LNCAP (cell line): ENCODE measurements at regions not wholly inside any gene's neighbourhood (a gene's known extent, or its start where the extent isn't known, plus 50 kb on each side); places are given as distances from the start of the nearest gene placed in this dataset.

Experiments
- TF ChIP-seq, protein P1 (sequence below): fragments of 450-650 bp; IDR thresholded peaks from 2 replicates; pipeline ENCODE4 v1.5.1; 2017; ENCODE audit warnings: mild to moderate bottlenecking

DNA sequence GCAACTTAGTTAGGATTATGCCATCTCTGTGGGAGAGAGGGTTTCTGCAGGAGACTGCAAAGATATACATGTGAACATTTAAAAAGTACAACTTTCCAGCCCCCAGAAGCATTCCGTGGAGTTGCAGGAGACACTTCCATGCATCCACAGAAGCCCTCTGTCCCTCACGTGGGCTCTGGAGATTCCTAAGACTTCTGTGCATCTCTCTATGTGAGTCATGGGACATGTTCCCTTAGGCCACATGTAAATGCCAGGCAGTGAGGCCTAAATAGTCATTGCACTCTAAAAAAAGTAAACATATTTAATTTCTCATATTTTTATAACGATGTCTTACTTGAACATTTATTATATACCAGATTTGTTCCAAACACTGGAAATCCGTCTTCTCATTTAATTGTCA, 126.5 kb upstream of the ROPN1 start:
- TF ChIP-seq, protein P1, sequence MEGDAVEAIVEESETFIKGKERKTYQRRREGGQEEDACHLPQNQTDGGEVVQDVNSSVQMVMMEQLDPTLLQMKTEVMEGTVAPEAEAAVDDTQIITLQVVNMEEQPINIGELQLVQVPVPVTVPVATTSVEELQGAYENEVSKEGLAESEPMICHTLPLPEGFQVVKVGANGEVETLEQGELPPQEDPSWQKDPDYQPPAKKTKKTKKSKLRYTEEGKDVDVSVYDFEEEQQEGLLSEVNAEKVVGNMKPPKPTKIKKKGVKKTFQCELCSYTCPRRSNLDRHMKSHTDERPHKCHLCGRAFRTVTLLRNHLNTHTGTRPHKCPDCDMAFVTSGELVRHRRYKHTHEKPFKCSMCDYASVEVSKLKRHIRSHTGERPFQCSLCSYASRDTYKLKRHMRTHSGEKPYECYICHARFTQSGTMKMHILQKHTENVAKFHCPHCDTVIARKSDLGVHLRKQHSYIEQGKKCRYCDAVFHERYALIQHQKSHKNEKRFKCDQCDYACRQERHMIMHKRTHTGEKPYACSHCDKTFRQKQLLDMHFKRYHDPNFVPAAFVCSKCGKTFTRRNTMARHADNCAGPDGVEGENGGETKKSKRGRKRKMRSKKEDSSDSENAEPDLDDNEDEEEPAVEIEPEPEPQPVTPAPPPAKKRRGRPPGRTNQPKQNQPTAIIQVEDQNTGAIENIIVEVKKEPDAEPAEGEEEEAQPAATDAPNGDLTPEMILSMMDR, result no peak

DNA sequence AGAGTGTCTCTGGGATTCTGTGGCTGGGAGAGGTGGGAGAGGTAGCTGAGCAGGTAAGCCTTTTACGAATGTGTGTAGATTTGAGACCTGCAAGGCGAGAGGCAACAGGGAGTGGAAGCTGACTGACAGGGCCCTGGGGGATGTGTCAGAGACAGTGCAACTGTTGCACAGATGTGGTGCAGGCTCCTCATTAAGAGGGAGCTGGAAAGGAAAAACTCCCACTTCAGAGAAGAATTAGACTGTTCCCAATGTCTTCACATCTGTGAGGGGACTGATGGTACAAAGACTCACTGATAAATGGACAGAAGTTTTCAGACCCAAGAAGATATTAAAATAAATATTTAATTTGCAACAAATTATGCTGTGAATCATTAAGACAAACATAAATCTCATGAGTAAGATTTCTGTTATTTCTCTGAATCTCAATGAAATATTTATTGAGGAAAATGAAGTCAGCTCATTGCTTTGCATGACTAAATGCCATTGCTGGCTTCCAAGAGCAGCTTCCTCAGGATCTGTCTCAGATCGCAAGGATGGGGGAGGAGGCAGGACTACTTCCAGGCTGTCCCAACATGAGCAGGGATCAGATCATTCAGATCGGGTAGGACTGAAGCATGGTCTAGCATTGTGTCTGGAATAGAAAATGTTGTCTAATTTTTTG, 127.3 kb upstream of the ROPN1 start:
- TF ChIP-seq, protein P1, result no peak

- TF ChIP-seq, protein P1, result no peak
These were observed 129.7 kb upstream of the ROPN1 start for GRCh38 chr3:124121379-124122312.

DNA sequence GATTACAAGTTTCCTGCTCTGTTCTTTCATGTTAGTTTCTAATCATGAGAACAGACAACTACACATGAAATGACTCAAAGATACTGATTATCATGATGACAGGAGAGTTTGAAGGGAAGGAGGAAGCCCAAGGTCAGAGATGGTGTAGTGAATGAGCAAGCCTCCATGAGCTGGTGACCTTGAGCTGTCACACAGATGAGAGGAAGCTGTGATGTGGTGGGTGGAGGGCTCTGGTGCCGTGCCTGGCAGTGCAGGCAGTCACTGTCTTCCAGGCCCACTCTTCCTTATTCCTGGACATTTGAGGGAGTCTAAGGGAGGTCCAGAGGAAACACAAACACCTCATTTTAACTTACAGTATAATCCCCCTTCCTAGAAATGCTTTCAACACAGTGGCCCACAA, 133.4 kb upstream of the ROPN1 start:
- TF ChIP-seq, protein P1, result no peak

GRCh38 chr3:124126436-124127023, 134.6 kb upstream of the ROPN1 start:
- TF ChIP-seq, protein P1, result no peak

DNA sequence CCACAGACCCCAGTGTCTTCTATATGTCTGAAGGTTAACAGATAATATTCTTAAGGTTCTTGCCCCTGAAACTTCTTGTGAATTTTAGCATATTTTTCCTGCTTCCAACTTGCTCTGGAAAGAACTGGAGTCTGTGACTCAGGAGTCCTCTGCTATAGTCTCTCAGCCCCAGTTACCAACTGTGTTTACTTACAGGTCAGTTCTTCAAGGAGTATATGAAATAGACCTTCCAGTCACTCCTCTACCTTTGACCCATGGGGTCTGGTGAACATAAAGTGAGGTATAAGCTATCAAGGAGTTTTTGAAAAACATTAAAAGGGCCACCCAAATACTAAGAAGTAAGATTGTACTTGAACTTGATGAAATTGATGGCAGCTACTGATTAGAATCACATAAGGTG, 139.2 kb upstream of the ROPN1 start:
- TF ChIP-seq, protein P1, result no peak

DNA sequence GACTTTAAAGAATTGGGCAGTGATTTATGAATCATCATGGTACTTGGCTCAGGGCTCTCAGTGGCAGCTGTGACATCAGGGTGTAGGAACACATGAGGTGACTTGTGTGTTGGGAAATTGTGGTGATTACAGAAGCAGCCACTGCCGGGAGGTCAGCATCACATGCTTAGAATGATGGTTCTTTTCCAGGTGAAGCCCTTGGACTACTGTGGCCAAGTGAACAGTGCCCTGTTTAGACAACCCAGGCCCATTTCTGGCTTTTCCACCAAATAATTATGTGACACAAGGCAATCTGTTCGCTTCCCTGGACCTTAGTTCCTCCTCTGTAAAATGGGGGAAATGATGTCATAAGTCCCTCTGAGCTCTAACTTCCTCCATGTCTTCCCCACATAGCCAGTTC, 139.7 kb upstream of the ROPN1 start:
- TF ChIP-seq, protein P1, result no peak
